ENCODE measurements at regions not wholly inside any gene's neighbourhood (a gene's known extent, or its start where the extent isn't known, plus 50 kb on each side); places are given as distances from the start of the nearest gene placed in this dataset.

- no peak overlapping the region for H3K4me2 ChIP-seq (ENCODE audit: control insufficient read depth, extremely low read depth, insufficient read depth, low read depth, low read length)
Observed at GRCh38 chr11:97739932-97740800, 1280.6 kb upstream of the CNTN5 start.

GRCh38 chr11:97740801-97741151 lies 1280.0 kb upstream of the CNTN5 start:
- H3K9me1 ChIP-seq (ENCODE audit: control insufficient read depth, extremely low read depth, insufficient read depth, low read length) = no peaks in the 10 kb centered on the region
- dilution Hi-C loops (cut with MboI; ENCODE audit: extremely low pct_ligation_motif_present, low sequenced_read_pairs) = no loop called here
- H2AFZ ChIP-seq (ENCODE audit: control insufficient read depth, low read length) = no peak overlapping the region
- H3K4me1 ChIP-seq (ENCODE audit: control insufficient read depth, extremely low read depth, insufficient read depth, low read length) = no peaks in the 10 kb centered on the region
- H3K27me3 ChIP-seq (ENCODE audit: control insufficient read depth, extremely low read depth, insufficient read depth, low read length) = no peaks in the 10 kb centered on the region
- no peak overlapping the region for H3K9ac ChIP-seq (ENCODE audit: control insufficient read depth, extremely low read depth, insufficient read depth, low read length)
- no peaks in the 10 kb centered on the region for H3K9me3 ChIP-seq (ENCODE audit: control insufficient read depth, low read depth, low read length)
- H3K4me3 ChIP-seq (ENCODE audit: control insufficient read depth in 2 of 3, extremely low read depth in 1 of 3, insufficient read depth in 2 of 3, low read depth in 1 of 3, low read length in 3 of 3) = no peak overlapping the region
- no peak overlapping the region for H3K27ac ChIP-seq (ENCODE audit: control insufficient read depth, insufficient read depth, low read length)
- FAIRE-seq (no peak), DNase-seq (ENCODE audit: low read depth, low spot score) (no peak)
- H3K79me2 ChIP-seq (ENCODE audit: control insufficient read depth, insufficient read depth, low read length) = no peaks in the 10 kb centered on the region
- TF ChIP-seq CTCF (optimal IDR thresholded peaks at IDR 0.05 in 1 of 3, IDR thresholded peaks at IDR 0.05 in 1 of 3, conservative IDR thresholded peaks at IDR 0.05 in 1 of 3; ENCODE audit: extremely low read depth in 1 of 3, insufficient read depth in 2 of 3, low read length in 3 of 3) (no peak), EZH2 (IDR thresholded peaks at IDR 0.05; ENCODE audit: low read length) (no peak)
- H4K20me1 ChIP-seq (ENCODE audit: control insufficient read depth, extremely low read depth, insufficient read depth, low read length) = no peaks in the 10 kb centered on the region
- H3K36me3 ChIP-seq (ENCODE audit: control insufficient read depth in 2 of 2, extremely low read depth in 1 of 2, insufficient read depth in 2 of 2, low read length in 2 of 2) = no peaks in the 10 kb centered on the region
- no peak overlapping the region for H3K4me2 ChIP-seq (ENCODE audit: control insufficient read depth, extremely low read depth, insufficient read depth, low read depth, low read length)

More at GRCh38 chr11:97739932-97740800, 1280.6 kb upstream of the CNTN5 start:
- H3K27me3 ChIP-seq (ENCODE audit: control insufficient read depth, extremely low read depth, insufficient read depth, low read length) = no peaks in the 10 kb centered on the region
- H2AFZ ChIP-seq (ENCODE audit: control insufficient read depth, low read length) = no peak overlapping the region
- H3K4me1 ChIP-seq (ENCODE audit: control insufficient read depth, extremely low read depth, insufficient read depth, low read length) = no peaks in the 10 kb centered on the region
- H3K9me1 ChIP-seq (ENCODE audit: control insufficient read depth, extremely low read depth, insufficient read depth, low read length) = no peaks in the 10 kb centered on the region
- no peak overlapping the region for H3K9ac ChIP-seq (ENCODE audit: control insufficient read depth, extremely low read depth, insufficient read depth, low read length)
- no peak for TF ChIP-seq EZH2 (IDR thresholded peaks at IDR 0.05; ENCODE audit: low read length)
- TF ChIP-seq CTCF (optimal IDR thresholded peaks at IDR 0.05 in 1 of 3, IDR thresholded peaks at IDR 0.05 in 1 of 3, conservative IDR thresholded peaks at IDR 0.05 in 1 of 3; ENCODE audit: extremely low read depth in 1 of 3, insufficient read depth in 2 of 3, low read length in 3 of 3) = no peak
- no peaks in the 10 kb centered on the region for H4K20me1 ChIP-seq (ENCODE audit: control insufficient read depth, extremely low read depth, insufficient read depth, low read length)
- no peak overlapping the region for H3K4me3 ChIP-seq (ENCODE audit: control insufficient read depth in 2 of 3, extremely low read depth in 1 of 3, insufficient read depth in 2 of 3, low read depth in 1 of 3, low read length in 3 of 3)
- no peak overlapping the region for H3K27ac ChIP-seq (ENCODE audit: control insufficient read depth, insufficient read depth, low read length)
- no peak for FAIRE-seq
- H3K9me3 ChIP-seq (ENCODE audit: control insufficient read depth, low read depth, low read length) = no peaks in the 10 kb centered on the region
- H3K36me3 ChIP-seq (ENCODE audit: control insufficient read depth in 2 of 2, extremely low read depth in 1 of 2, insufficient read depth in 2 of 2, low read length in 2 of 2) = no peaks in the 10 kb centered on the region
- no peak for DNase-seq (ENCODE audit: low read depth, low spot score)
- dilution Hi-C loops (cut with MboI; ENCODE audit: extremely low pct_ligation_motif_present, low sequenced_read_pairs) = no loop called here
- no peaks in the 10 kb centered on the region for H3K79me2 ChIP-seq (ENCODE audit: control insufficient read depth, insufficient read depth, low read length)
